GM12865 (cell line): ENCODE measurements at regions not wholly inside any gene's neighbourhood (a gene's known extent, or its start where the extent isn't known, plus 50 kb on each side); places are given as distances from the start of the nearest gene placed in this dataset.
"Not testable (repeated sequence)": the region's sequence is repeated elsewhere in the genome, so short reads cannot be mapped to it uniquely, and the experiment has no call there.

ENCODE experiments used
- DNase-seq: peaks from one replicate; pipeline ENCODE4 v3.0.0; 2010; ENCODE audit warnings: low read depth
- H3K4me3 ChIP-seq: 2 replicates; pipeline ENCODE4 v1.5.1; 2011; ENCODE audit warnings: mild to moderate bottlenecking, low read depth, low read length, control low read depth
- TF ChIP-seq, protein P1 (sequence below): IDR thresholded peaks from 2 replicates; pipeline ENCODE4 v1.5.1; 2011; ENCODE audit warnings: low read length, control low read depth, low read depth, inconsistent platforms; ENCODE audit not compliant: insufficient read depth; ENCODE audit errors: missing control alignments

GRCh38 chr2:180694445-180695421 is 285.7 kb upstream of the UBE2E3 start:
- H3K4me3 ChIP-seq, result no peak overlapping the region
- no peak for DNase-seq
- TF ChIP-seq, protein P1, sequence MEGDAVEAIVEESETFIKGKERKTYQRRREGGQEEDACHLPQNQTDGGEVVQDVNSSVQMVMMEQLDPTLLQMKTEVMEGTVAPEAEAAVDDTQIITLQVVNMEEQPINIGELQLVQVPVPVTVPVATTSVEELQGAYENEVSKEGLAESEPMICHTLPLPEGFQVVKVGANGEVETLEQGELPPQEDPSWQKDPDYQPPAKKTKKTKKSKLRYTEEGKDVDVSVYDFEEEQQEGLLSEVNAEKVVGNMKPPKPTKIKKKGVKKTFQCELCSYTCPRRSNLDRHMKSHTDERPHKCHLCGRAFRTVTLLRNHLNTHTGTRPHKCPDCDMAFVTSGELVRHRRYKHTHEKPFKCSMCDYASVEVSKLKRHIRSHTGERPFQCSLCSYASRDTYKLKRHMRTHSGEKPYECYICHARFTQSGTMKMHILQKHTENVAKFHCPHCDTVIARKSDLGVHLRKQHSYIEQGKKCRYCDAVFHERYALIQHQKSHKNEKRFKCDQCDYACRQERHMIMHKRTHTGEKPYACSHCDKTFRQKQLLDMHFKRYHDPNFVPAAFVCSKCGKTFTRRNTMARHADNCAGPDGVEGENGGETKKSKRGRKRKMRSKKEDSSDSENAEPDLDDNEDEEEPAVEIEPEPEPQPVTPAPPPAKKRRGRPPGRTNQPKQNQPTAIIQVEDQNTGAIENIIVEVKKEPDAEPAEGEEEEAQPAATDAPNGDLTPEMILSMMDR, result no peak

GRCh38 chr2:180692322-180692721 is 288.1 kb upstream of the UBE2E3 start:
- TF ChIP-seq, protein P1, result no peak
- DNase-seq, result no peak
- H3K4me3 ChIP-seq, result no peak overlapping the region

DNA sequence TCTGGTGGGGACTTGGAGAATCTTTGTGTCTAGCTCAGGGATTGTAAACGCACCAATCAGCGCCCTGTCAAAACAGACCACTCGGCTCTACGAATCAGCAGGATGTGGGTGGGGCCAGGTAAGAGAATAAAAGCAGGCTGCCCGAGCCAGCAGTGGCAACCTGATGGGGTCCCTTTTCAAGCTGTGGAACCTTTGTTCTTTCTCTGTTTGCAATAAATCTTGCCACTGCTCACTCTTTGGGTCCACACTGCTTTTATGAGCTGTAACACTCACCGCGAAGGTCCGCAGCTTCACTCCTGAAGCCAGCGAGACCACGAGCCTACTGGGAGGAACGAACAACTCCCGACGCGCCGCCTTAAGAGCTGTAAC is 288.6 kb upstream of the UBE2E3 start:
- not testable (repeated sequence) for DNase-seq, H3K4me3 ChIP-seq

- not testable (repeated sequence) for H3K4me3 ChIP-seq, DNase-seq
Observed at GRCh38 chr2:180691186-180691854, 289.1 kb upstream of the UBE2E3 start.

DNA sequence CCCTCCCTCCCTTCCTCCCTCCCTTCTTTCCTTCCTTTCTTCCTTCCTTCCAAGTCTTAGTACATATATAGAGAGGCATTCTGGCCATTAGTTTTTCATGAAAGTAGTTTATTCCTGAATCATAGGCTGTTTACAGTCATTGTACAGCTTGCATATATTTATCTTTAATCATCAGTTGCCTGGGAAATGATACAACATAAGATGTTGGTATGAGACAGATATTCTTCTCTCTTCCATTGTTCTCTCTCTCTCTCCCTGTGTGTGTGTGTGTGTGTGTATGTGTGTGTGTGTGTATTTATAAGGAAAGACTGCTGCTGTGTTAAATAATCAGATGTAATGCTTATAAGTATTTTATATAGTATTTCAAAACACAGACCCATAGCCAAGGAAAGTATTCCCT is 289.8 kb upstream of the UBE2E3 start:
- TF ChIP-seq, protein P1, result no peak
- no peak for DNase-seq
- H3K4me3 ChIP-seq, result no peak overlapping the region

DNA sequence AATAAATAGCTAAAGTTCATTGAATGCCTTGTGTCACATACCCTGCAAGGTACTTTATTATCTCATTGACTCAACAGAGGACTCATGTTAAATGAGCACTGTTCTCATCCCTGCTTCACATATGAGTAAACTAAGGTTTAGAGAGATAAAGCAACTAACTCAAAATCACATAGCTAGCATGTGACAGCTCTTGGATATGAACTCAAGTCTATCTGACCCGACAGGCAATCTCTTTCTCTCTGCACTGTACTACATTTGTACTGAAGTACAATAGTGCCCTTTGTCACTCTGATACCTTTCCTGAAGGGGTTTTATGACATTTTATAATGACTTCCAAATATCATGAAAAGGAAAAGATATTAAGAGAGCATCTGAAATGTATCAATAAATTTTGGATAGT is 297.5 kb upstream of the UBE2E3 start:
- no peak overlapping the region for H3K4me3 ChIP-seq
- DNase-seq, result no peak
- TF ChIP-seq, protein P1, result no peak

DNA sequence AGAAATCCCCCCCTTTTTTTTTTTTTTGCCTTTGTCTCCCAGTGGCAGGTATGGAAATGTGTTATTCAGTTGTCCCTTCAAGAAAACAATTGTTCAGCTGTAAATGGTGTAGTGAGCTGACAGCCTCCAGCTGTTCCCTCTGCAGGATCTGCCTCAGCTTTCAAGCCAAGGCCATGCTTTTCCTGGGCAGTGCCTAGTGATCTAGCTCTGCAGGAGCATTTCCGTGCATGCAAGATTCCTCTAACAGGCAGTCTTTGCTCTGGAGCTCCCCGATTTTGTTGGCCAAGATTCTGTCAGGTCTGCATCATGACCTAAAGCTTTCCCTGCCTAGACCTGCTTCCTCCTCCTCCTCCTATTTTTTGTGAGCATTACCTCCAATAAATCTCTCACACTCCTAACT is 300.7 kb upstream of the UBE2E3 start:
- TF ChIP-seq, protein P1, result no peak
- DNase-seq, result no peak
- H3K4me3 ChIP-seq, result no peak overlapping the region

DNA sequence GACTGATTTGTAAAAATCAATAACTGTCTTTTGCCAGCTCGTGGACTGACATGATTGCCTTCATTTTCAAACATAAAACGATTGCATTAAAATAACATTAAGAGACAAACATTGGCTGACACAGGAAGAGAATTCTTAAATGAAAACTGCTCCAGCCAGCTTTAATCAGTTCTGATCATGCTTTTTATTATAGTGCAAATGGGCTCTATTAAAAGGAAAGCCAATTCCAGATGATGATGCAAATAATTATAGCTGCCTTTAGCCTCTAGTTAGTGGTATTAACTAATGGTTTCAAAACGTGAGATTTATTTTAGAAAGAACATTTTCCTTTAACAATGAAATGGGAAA is 301.8 kb upstream of the UBE2E3 start:
- H3K4me3 ChIP-seq, result no peak overlapping the region
- TF ChIP-seq, protein P1, result no peak
- DNase-seq, result no peak
